ENCODE measurements at regions not wholly inside any gene's neighbourhood (a gene's known extent, or its start where the extent isn't known, plus 50 kb on each side); places are given as distances from the start of the nearest gene placed in this dataset.
"Not testable (repeated sequence)": the region's sequence is repeated elsewhere in the genome, so short reads cannot be mapped to it uniquely, and the experiment has no call there.

- no peak for DNase-seq (ENCODE audit: low read depth)
These were observed 172.6 kb upstream of the THSD7A start for GRCh38 chr7:12004581-12004980.

- DNase-seq (ENCODE audit: low read depth), result no peak
These were observed 175.6 kb upstream of the THSD7A start for GRCh38 chr7:12007576-12007975.

GRCh38 chr7:12013983-12014382 is 182.0 kb upstream of the THSD7A start:
- DNase-seq (ENCODE audit: low read depth), result no peak

- DNase-seq (ENCODE audit: low read depth), result no peak
These were observed 184.4 kb upstream of the THSD7A start for GRCh38 chr7:12016439-12016838.

GRCh38 chr7:12017046-12017445 is 185.0 kb upstream of the THSD7A start:
- DNase-seq (ENCODE audit: low read depth), result no peak

GRCh38 chr7:12022011-12022410 is 189.1 kb upstream of the TMEM106B start:
- DNase-seq (ENCODE audit: low read depth), result not testable (repeated sequence)

GRCh38 chr7:12025246-12025645 is 185.8 kb upstream of the TMEM106B start:
- DNase-seq (ENCODE audit: low read depth), result no peak

GRCh38 chr7:12028508-12028907 is 182.6 kb upstream of the TMEM106B start:
- no peak for DNase-seq (ENCODE audit: low read depth)

GRCh38 chr7:12030116-12030515 is 181.0 kb upstream of the TMEM106B start:
- no peak for DNase-seq (ENCODE audit: low read depth)

GRCh38 chr7:12031186-12031585 is 179.9 kb upstream of the TMEM106B start:
- no peak for DNase-seq (ENCODE audit: low read depth)

- no peak for DNase-seq (ENCODE audit: low read depth)
These were observed 179.5 kb upstream of the TMEM106B start for GRCh38 chr7:12031638-12032037.

- DNase-seq (ENCODE audit: low read depth), result no peak
These were observed 178.9 kb upstream of the TMEM106B start for GRCh38 chr7:12032146-12032545.

GRCh38 chr7:12043457-12043856 is 167.6 kb upstream of the TMEM106B start:
- DNase-seq (ENCODE audit: low read depth), result not testable (repeated sequence)

- no peak for DNase-seq (ENCODE audit: low read depth)
These were observed 158.9 kb upstream of the TMEM106B start for GRCh38 chr7:12052211-12052610.

GRCh38 chr7:12053561-12053960 is 157.5 kb upstream of the TMEM106B start:
- no peak for DNase-seq (ENCODE audit: low read depth)

GRCh38 chr7:12054830-12055229 is 156.3 kb upstream of the TMEM106B start:
- DNase-seq (ENCODE audit: low read depth), result no peak

GRCh38 chr7:12056381-12056780 is 154.7 kb upstream of the TMEM106B start:
- no peak for DNase-seq (ENCODE audit: low read depth)

GRCh38 chr7:12056977-12057376 is 154.1 kb upstream of the TMEM106B start:
- DNase-seq (ENCODE audit: low read depth), result no peak

GRCh38 chr7:12062062-12062461 is 149.0 kb upstream of the TMEM106B start:
- DNase-seq (ENCODE audit: low read depth), result no peak

- no peak for DNase-seq (ENCODE audit: low read depth)
These were observed 146.4 kb upstream of the TMEM106B start for GRCh38 chr7:12064586-12065127.

- no peak for DNase-seq (ENCODE audit: low read depth)
These were observed 145.1 kb upstream of the TMEM106B start for GRCh38 chr7:12066004-12066403.

- no peak for DNase-seq (ENCODE audit: low read depth)
These were observed 144.6 kb upstream of the TMEM106B start for GRCh38 chr7:12066521-12066920.

- peak; percentile 2 for DNase-seq (ENCODE audit: low read depth)
These were observed 143.8 kb upstream of the TMEM106B start for GRCh38 chr7:12067156-12067831.

- DNase-seq (ENCODE audit: low read depth), result no peak
These were observed 141.3 kb upstream of the TMEM106B start for GRCh38 chr7:12069757-12070156.
